HG03565 (cell line): ENCODE measurements at regions not wholly inside any gene's neighbourhood (a gene's known extent, or its start where the extent isn't known, plus 50 kb on each side); places are given as distances from the start of the nearest gene placed in this dataset.

Source experiments
- ATAC-seq: cut with Tn5 transposase; IDR thresholded peaks from one replicate; pipeline ENCODE4 v1.9.1; 2021; ENCODE audit warnings: mild to moderate bottlenecking, moderate library complexity; ENCODE audit not compliant: unreplicated experiment

- no peak for ATAC-seq
These were observed 217.1 kb upstream of the ZMIZ1 start for GRCh38 chr10:78851647-78852046.

GRCh38 chr10:78852466-78853240 is 216.1 kb upstream of the ZMIZ1 start:
- no peak for ATAC-seq

- no peak for ATAC-seq
These were observed 214.9 kb upstream of the ZMIZ1 start for GRCh38 chr10:78853864-78854263.

- no peak for ATAC-seq
These were observed 212.3 kb upstream of the ZMIZ1 start for GRCh38 chr10:78856421-78856820.

GRCh38 chr10:78857193-78857592 is 211.6 kb upstream of the ZMIZ1 start:
- ATAC-seq: no peak

GRCh38 chr10:78859266-78859665 is 209.5 kb upstream of the ZMIZ1 start:
- ATAC-seq: no peak

- ATAC-seq: no peak
These were observed 209.0 kb upstream of the ZMIZ1 start for GRCh38 chr10:78859769-78860168.

- ATAC-seq: no peak
These were observed 208.4 kb upstream of the ZMIZ1 start for GRCh38 chr10:78860260-78860914.

GRCh38 chr10:78861529-78862327 is 207.0 kb upstream of the ZMIZ1 start:
- no peak for ATAC-seq

GRCh38 chr10:78862328-78862640 is 206.5 kb upstream of the ZMIZ1 start:
- ATAC-seq: no peak

GRCh38 chr10:78863140-78863905 is 205.4 kb upstream of the ZMIZ1 start:
- ATAC-seq: no peak

GRCh38 chr10:78863906-78864239 is 204.9 kb upstream of the ZMIZ1 start:
- ATAC-seq: no peak

- ATAC-seq: no peak
These were observed 203.8 kb upstream of the ZMIZ1 start for GRCh38 chr10:78864761-78865537.

- no peak for ATAC-seq
These were observed 203.3 kb upstream of the ZMIZ1 start for GRCh38 chr10:78865538-78865875.

- ATAC-seq: no peak
These were observed 202.6 kb upstream of the ZMIZ1 start for GRCh38 chr10:78865931-78866717.

- no peak for ATAC-seq
These were observed 201.8 kb upstream of the ZMIZ1 start for GRCh38 chr10:78866731-78867554.

GRCh38 chr10:78867555-78867939 is 201.2 kb upstream of the ZMIZ1 start:
- no peak for ATAC-seq

- ATAC-seq: no peak
These were observed 200.7 kb upstream of the ZMIZ1 start for GRCh38 chr10:78868048-78868447.

- no peak for ATAC-seq
These were observed 200.3 kb upstream of the ZMIZ1 start for GRCh38 chr10:78868456-78868855.
